SU-DHL-6 (cell line): ENCODE measurements at regions not wholly inside any gene's neighbourhood (a gene's known extent, or its start where the extent isn't known, plus 50 kb on each side); places are given as distances from the start of the nearest gene placed in this dataset.

Experiments
- CTCF ChIP-seq: fragments of 200-600 bp; sonication (generic); IDR thresholded peaks from one replicate; pipeline ENCODE4 v1.5.1; 2017; ENCODE audit warnings: antibody characterized with exemption, mild to moderate bottlenecking, low read length, moderate library complexity; ENCODE audit not compliant: insufficient read depth, poor library complexity, severe bottlenecking
- EZH2phosphoT487 ChIP-seq: fragments of 200-600 bp; sonication (generic), shearing (Covaris generic); conservative IDR thresholded peaks from 2 replicates; pipeline ENCODE4 v1.6.1; 2018; ENCODE audit warnings: mild to moderate bottlenecking, antibody characterized with exemption, low read length, moderate library complexity, mixed read lengths

GRCh38 chr20:20869161-20869775, 156.8 kb upstream of the RALGAPA2 start:
- no peak for TF ChIP-seq EZH2phosphoT487
- no peak for TF ChIP-seq CTCF
